ENCODE measurements at regions not wholly inside any gene's neighbourhood (a gene's known extent, or its start where the extent isn't known, plus 50 kb on each side); places are given as distances from the start of the nearest gene placed in this dataset.

- no peak for DNase-seq (ENCODE audit: low read depth)
- no peak for TF ChIP-seq MYC (IDR thresholded peaks at IDR 0.05; ENCODE audit: low read depth, low read length)
- no peak for TF ChIP-seq MAX (IDR thresholded peaks at IDR 0.05; ENCODE audit: low read depth, low read length)
- TF ChIP-seq POLR2A (IDR thresholded peaks at IDR 0.05; ENCODE audit: extremely low read depth, insufficient read length): no peak
- TF ChIP-seq, protein P1, sequence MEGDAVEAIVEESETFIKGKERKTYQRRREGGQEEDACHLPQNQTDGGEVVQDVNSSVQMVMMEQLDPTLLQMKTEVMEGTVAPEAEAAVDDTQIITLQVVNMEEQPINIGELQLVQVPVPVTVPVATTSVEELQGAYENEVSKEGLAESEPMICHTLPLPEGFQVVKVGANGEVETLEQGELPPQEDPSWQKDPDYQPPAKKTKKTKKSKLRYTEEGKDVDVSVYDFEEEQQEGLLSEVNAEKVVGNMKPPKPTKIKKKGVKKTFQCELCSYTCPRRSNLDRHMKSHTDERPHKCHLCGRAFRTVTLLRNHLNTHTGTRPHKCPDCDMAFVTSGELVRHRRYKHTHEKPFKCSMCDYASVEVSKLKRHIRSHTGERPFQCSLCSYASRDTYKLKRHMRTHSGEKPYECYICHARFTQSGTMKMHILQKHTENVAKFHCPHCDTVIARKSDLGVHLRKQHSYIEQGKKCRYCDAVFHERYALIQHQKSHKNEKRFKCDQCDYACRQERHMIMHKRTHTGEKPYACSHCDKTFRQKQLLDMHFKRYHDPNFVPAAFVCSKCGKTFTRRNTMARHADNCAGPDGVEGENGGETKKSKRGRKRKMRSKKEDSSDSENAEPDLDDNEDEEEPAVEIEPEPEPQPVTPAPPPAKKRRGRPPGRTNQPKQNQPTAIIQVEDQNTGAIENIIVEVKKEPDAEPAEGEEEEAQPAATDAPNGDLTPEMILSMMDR (IDR thresholded peaks at IDR 0.05; ENCODE audit: low read depth, low read length): no peak
- no peak overlapping the region for H3K4me3 ChIP-seq (ENCODE audit: low read depth, low read length)
These were observed 53.7 kb upstream of the WSB1 start for GRCh38 chr17:27240086-27240801.

- DNase-seq (ENCODE audit: low read depth): no peak
- no peak for TF ChIP-seq MYC (IDR thresholded peaks at IDR 0.05; ENCODE audit: low read depth, low read length)
- TF ChIP-seq, protein P1 (IDR thresholded peaks at IDR 0.05; ENCODE audit: low read depth, low read length): no peak
- TF ChIP-seq MAX (IDR thresholded peaks at IDR 0.05; ENCODE audit: low read depth, low read length): no peak
- no peak for TF ChIP-seq POLR2A (IDR thresholded peaks at IDR 0.05; ENCODE audit: extremely low read depth, insufficient read length)
- no peak overlapping the region for H3K4me3 ChIP-seq (ENCODE audit: low read depth, low read length)
These were observed 53.1 kb upstream of the WSB1 start for GRCh38 chr17:27240802-27241155.

DNA sequence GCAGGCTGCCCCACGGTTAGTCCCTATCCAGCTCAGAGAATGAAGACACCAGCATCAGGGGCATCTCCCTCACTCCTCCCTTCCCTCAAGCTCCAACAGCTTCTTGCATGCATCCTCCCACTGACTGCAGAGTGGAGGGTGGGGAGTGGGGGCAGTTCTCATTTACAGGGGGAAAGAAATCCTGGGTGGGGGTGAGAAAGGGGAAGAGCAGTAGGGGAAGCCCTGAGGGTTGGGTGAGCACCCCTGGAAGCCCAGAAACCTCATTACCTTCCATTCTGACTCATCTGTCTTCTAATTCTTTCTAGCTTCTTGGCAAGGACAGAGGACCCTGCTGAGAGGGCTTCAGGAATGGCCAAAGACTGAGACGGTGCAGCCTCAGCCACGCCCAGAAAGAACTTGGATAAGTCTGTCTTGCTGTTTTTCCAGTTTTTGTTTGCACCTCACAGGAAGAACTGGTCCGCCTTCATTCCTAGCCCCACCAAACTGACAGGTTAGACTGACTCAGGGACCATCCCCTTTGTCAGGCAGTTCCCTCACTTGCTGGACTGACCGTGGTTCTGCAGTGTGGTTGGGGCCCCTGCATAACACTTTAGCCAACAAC, 52.5 kb upstream of the WSB1 start:
- H3K4me3 ChIP-seq (ENCODE audit: low read depth, low read length): no peak overlapping the region
- peak; percentile 68 for DNase-seq (ENCODE audit: low read depth)
- TF ChIP-seq, protein P1 (IDR thresholded peaks at IDR 0.05; ENCODE audit: low read depth, low read length): no peak
- no peak for TF ChIP-seq MYC (IDR thresholded peaks at IDR 0.05; ENCODE audit: low read depth, low read length)
- no peak for TF ChIP-seq POLR2A (IDR thresholded peaks at IDR 0.05; ENCODE audit: extremely low read depth, insufficient read length)
- no peak for TF ChIP-seq MAX (IDR thresholded peaks at IDR 0.05; ENCODE audit: low read depth, low read length)

- no peak overlapping the region for H3K4me3 ChIP-seq (ENCODE audit: low read depth, low read length)
- no peak for DNase-seq (ENCODE audit: low read depth)
- TF ChIP-seq MYC (IDR thresholded peaks at IDR 0.05; ENCODE audit: low read depth, low read length) (no peak), MAX (IDR thresholded peaks at IDR 0.05; ENCODE audit: low read depth, low read length) (no peak), POLR2A (IDR thresholded peaks at IDR 0.05; ENCODE audit: extremely low read depth, insufficient read length) (no peak)
- TF ChIP-seq, protein P1 (IDR thresholded peaks at IDR 0.05; ENCODE audit: low read depth, low read length): no peak
These were observed 51.0 kb upstream of the WSB1 start for GRCh38 chr17:27242951-27243350.

DNA sequence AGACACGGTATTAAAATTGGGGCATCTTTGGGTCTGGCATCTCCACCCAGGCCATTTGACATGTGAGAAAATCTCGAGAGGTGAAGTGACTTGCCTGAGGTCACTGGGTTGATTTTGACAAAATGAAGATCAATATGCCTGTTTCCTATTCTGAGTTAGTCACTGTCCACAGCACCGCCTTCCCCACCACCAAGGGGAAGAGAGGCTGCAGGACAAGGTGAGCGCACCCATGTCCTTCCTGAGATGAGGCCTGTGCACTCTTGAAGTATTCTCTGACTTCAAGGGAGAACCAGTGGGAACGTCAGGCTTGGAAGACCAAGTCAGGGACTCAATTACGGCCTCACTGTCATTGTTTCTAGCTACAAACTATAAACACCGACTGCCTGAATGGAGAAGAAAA, 49.9 kb upstream of the WSB1 start:
- peak; percentile 64 for DNase-seq (ENCODE audit: low read depth)
- peak overlapping the region; percentile 60 for H3K4me3 ChIP-seq (ENCODE audit: low read depth, low read length)
- TF ChIP-seq POLR2A (IDR thresholded peaks at IDR 0.05; ENCODE audit: extremely low read depth, insufficient read length): no peak
- TF ChIP-seq, protein P1 (IDR thresholded peaks at IDR 0.05; ENCODE audit: low read depth, low read length): no peak
- no peak for TF ChIP-seq MYC (IDR thresholded peaks at IDR 0.05; ENCODE audit: low read depth, low read length)
- TF ChIP-seq MAX (IDR thresholded peaks at IDR 0.05; ENCODE audit: low read depth, low read length): no peak

Data from NB4 (cell line).